ENCODE measurements at regions not wholly inside any gene's neighbourhood (a gene's known extent, or its start where the extent isn't known, plus 50 kb on each side); places are given as distances from the start of the nearest gene placed in this dataset.

DNA sequence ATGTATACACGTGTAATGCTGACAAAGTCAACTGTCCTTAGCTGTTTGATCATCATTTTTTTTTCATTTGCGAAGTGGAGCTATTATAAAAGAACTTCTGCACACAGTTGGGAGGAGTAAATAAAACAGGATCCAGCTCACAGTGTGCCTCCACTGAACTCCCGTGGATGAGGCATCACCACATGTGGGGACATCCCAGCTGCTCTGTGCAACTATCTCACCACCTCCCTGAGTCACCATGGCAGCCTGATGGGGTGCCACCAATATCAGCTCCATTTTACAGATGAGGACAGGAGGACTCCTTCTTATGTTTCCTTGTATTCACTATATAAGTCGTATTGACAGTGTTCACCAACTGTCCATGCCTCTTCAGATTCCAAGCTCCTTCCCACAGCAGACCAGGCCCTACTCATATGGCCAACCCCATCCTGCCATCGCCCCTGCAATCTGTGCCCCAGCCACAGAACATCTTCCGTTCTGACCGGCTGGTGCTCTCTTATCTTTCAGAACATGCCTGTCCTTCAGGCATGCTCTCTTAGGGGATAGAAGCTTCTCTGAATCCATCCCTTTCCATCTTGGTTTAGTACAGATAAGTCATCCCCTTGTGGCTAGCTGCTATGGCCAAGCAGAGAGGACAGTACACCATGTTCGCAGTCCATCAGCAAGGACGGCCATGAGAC is 288.1 kb downstream of the RNF144A start:
- Histone ChIP-seq H3K4me3 (no peak overlapping the region), H3K27me3 (no peaks in the 10 kb centered on the region), H3K9me3 (no peaks in the 10 kb centered on the region), H3K36me3 (no peaks in the 10 kb centered on the region), H3K27ac (no peak overlapping the region), H3K4me1 (no peaks in the 10 kb centered on the region)
- no peak for DNase-seq
- WGBS, 2 donors (ENCODE audit: low coverage in 1 of 2) = 75 to 84% methylated on average over 6 to 9 of the region's 9 CpGs
- intact Hi-C loops (cut with DNase I; ENCODE audit: low total_unique reads) (loop anchor here (10.0 kb wide), 1 partner anchor 1480 kb away; the partner anchor contains the start of gene ID2), in situ Hi-C loops (cut with MboI; ENCODE audit: low pct_ligation_motif_present in 1 of 4, low pct_unique_long_range_greater_than_20kb in 1 of 4, low sequenced_read_pairs in 3 of 4) (no loop called here)
- no peak for TF ChIP-seq POLR2A (IDR thresholded peaks at IDR 0.05)
- TF ChIP-seq, protein P1, sequence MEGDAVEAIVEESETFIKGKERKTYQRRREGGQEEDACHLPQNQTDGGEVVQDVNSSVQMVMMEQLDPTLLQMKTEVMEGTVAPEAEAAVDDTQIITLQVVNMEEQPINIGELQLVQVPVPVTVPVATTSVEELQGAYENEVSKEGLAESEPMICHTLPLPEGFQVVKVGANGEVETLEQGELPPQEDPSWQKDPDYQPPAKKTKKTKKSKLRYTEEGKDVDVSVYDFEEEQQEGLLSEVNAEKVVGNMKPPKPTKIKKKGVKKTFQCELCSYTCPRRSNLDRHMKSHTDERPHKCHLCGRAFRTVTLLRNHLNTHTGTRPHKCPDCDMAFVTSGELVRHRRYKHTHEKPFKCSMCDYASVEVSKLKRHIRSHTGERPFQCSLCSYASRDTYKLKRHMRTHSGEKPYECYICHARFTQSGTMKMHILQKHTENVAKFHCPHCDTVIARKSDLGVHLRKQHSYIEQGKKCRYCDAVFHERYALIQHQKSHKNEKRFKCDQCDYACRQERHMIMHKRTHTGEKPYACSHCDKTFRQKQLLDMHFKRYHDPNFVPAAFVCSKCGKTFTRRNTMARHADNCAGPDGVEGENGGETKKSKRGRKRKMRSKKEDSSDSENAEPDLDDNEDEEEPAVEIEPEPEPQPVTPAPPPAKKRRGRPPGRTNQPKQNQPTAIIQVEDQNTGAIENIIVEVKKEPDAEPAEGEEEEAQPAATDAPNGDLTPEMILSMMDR (IDR thresholded peaks at IDR 0.05) = no peak
- no peak for TF ChIP-seq POLR2AphosphoS5 (IDR thresholded peaks at IDR 0.05)
- TF ChIP-seq EP300 (IDR thresholded peaks at IDR 0.05; ENCODE audit: low read depth) = no peak

GRCh38 chr2:7206111-7206810 is 289.0 kb downstream of the RNF144A start:
- intact Hi-C loops (cut with DNase I; ENCODE audit: low total_unique reads) = loop anchor here (10.0 kb wide), 1 partner anchor 1479 kb away; the partner anchor contains the start of gene ID2
- Histone ChIP-seq H3K27ac (no peak overlapping the region), H3K4me1 (no peaks in the 10 kb centered on the region), H3K27me3 (no peaks in the 10 kb centered on the region), H3K9me3 (no peaks in the 10 kb centered on the region), H3K36me3 (no peaks in the 10 kb centered on the region), H3K4me3 (no peak overlapping the region)
- in situ Hi-C loops (cut with MboI; ENCODE audit: low pct_ligation_motif_present in 1 of 4, low pct_unique_long_range_greater_than_20kb in 1 of 4, low sequenced_read_pairs in 3 of 4) = no loop called here
- DNase-seq = no peak
- 83% methylated on average over 10 of the region's 10 CpGs; no CpG with 5 or more reads in 1 of the 2 donors for WGBS, 2 donors (ENCODE audit: low coverage in 1 of 2)
- no peak for TF ChIP-seq POLR2AphosphoS5 (IDR thresholded peaks at IDR 0.05)
- TF ChIP-seq, protein P1 (IDR thresholded peaks at IDR 0.05) = no peak
- no peak for TF ChIP-seq EP300 (IDR thresholded peaks at IDR 0.05; ENCODE audit: low read depth)
- no peak for TF ChIP-seq POLR2A (IDR thresholded peaks at IDR 0.05)

- H3K4me1 ChIP-seq = no peaks in the 10 kb centered on the region
- no peak for DNase-seq
- intact Hi-C loops (cut with DNase I; ENCODE audit: low total_unique reads) (loop anchor here (10.0 kb wide), 1 partner anchor 1477 kb away; the partner anchor contains the start of gene ID2), in situ Hi-C loops (cut with MboI; ENCODE audit: low pct_ligation_motif_present in 1 of 4, low pct_unique_long_range_greater_than_20kb in 1 of 4, low sequenced_read_pairs in 3 of 4) (no loop called here)
- no peaks in the 10 kb centered on the region for H3K36me3 ChIP-seq
- H3K4me3 ChIP-seq = no peak overlapping the region
- no peak overlapping the region for H3K27ac ChIP-seq
- 73 to 89% methylated on average over 4 to 7 of the region's 7 CpGs for WGBS, 2 donors (ENCODE audit: low coverage in 1 of 2)
- no peaks in the 10 kb centered on the region for H3K9me3 ChIP-seq
- TF ChIP-seq, protein P1 (IDR thresholded peaks at IDR 0.05) = no peak
- no peak for TF ChIP-seq EP300 (IDR thresholded peaks at IDR 0.05; ENCODE audit: low read depth)
- no peak for TF ChIP-seq POLR2A (IDR thresholded peaks at IDR 0.05)
- no peak for TF ChIP-seq POLR2AphosphoS5 (IDR thresholded peaks at IDR 0.05)
- H3K27me3 ChIP-seq = no peaks in the 10 kb centered on the region
Observed at GRCh38 chr2:7207631-7208030, 290.4 kb downstream of the RNF144A start.

DNA sequence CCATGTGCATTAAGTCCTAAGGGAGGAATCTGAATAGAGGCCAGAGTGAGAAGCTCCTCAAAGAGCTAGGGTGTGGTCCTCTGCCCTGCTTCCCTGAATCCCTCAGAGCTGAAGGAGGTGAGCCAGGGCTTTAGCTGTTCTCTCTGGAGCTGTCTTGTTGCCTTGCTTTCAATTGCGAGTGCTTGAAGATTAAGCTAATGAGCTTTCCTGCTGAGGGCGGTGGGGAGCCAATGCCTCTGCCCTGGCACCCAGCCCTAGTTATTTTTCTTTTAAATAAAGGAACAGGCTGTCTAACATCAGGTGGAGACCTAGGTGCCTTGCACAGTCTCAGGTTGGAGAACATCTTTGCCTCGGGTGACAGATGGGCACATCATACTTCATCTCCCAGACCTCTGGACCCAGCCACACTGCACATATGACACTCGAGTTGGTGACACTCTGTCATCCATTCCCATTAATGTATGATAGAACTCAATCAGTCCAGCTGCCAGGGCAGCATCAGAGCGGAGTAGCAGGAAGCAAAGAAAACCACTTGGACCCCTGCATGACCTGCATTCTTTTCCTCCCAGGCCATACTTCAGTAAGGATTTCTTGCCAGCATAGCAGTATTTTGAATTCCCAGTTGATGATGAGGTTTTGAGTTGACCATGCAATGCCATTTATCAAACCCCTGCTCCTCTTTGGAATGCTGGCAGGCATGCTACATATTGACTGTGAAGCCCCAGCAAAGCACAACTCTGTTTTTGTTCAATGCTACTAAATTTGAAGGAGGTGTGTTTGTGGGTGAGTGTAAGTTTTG is 292.7 kb downstream of the RNF144A start:
- Histone ChIP-seq H3K4me1 (no peaks in the 10 kb centered on the region), H3K36me3 (no peaks in the 10 kb centered on the region), H3K27me3 (no peaks in the 10 kb centered on the region), H3K4me3 (no peak overlapping the region), H3K27ac (no peak overlapping the region), H3K9me3 (no peaks in the 10 kb centered on the region)
- TF ChIP-seq EP300 (IDR thresholded peaks at IDR 0.05; ENCODE audit: low read depth) (no peak), POLR2AphosphoS5 (IDR thresholded peaks at IDR 0.05) (no peak), POLR2A (IDR thresholded peaks at IDR 0.05) (no peak)
- TF ChIP-seq, protein P1 (IDR thresholded peaks at IDR 0.05) = no peak
- in situ Hi-C loops (cut with MboI; ENCODE audit: low pct_ligation_motif_present in 1 of 4, low pct_unique_long_range_greater_than_20kb in 1 of 4, low sequenced_read_pairs in 3 of 4) (no loop called here), intact Hi-C loops (cut with DNase I; ENCODE audit: low total_unique reads) (loop anchor here (10.0 kb wide), 1 partner anchor 1475 kb away; the partner anchor contains the start of gene ID2)
- no peak for DNase-seq
- WGBS, 2 donors (ENCODE audit: low coverage in 1 of 2) = 74% methylated on average over 5 of the region's 5 CpGs; no CpG with 5 or more reads in 1 of the 2 donors
